Panc1 (cell line): ENCODE measurements at regions not wholly inside any gene's neighbourhood (a gene's known extent, or its start where the extent isn't known, plus 50 kb on each side); places are given as distances from the start of the nearest gene placed in this dataset.

Experiments
- ATAC-seq: fragments of 200-7000 bp; cut with Tn5 transposase; 2 replicates; pipeline ENCODE4 v1.9.1; 2020; ENCODE audit warnings: mild to moderate bottlenecking, moderate library complexity
- BruUV-seq: library from RNA; stranded (reverse); fragments of 400-500 nt; replicated peaks from 2 replicates; lab custom pipeline; 2021; lab: Mats Ljungman, UMichigan
- CTCF ChIA-PET: fragments of 300-600 bp; sonication (Branson Sonifier 250); formaldehyde crosslinking; loops from one replicate; lab custom pipeline; 2022; ENCODE audit warnings: antibody characterized with exemption; lab: Charles Lee
- POLR2A ChIA-PET: fragments of 300-600 bp; sonication (Branson Sonifier 250); formaldehyde crosslinking; loops from one replicate; lab custom pipeline; 2022; ENCODE audit warnings: antibody characterized with exemption; lab: Charles Lee
- DNase-seq: peaks from one replicate; pipeline ENCODE4 v3.0.0-alpha.2; 2010; ENCODE audit warnings: low read depth, low spot score
- H3K27ac ChIP-seq: 2 replicates; pipeline ENCODE4 v1.5.1; 2011; ENCODE audit warnings: mild to moderate bottlenecking, low read length, inconsistent platforms
- H3K27me3 ChIP-seq: fragments of 200-500 bp; sonication (Bioruptor generic); 2 replicates; pipeline ENCODE4 v1.6.0; 2014; ENCODE audit warnings: low read length, inconsistent platforms; ENCODE audit not compliant: control insufficient read depth, insufficient read depth
- H3K36me3 ChIP-seq: fragments of 200-500 bp; sonication (Bioruptor generic); 2 replicates; pipeline ENCODE4 v1.5.1; 2014; ENCODE audit warnings: inconsistent platforms, mild to moderate bottlenecking, low read length, moderate library complexity; ENCODE audit not compliant: control insufficient read depth, insufficient read depth
- H3K4me1 ChIP-seq: 2 replicates; pipeline ENCODE4 v1.5.1; 2011; ENCODE audit warnings: inconsistent platforms, mild to moderate bottlenecking, low read length, moderate library complexity; ENCODE audit not compliant: control insufficient read depth, insufficient read depth
- H3K4me3 ChIP-seq, 2 experiments: 2 replicates each; pipeline ENCODE4 v1.5.1; 2011 to 2012; ENCODE audit warnings: low read depth in 2 of 2, low read length in 2 of 2, mild to moderate bottlenecking in 2 of 2, inconsistent platforms in 1 of 2, moderate library complexity in 1 of 2
- H3K9me3 ChIP-seq: fragments of 200-500 bp; sonication (Bioruptor generic); 2 replicates; pipeline ENCODE4 v1.5.1; 2014; ENCODE audit warnings: low read depth, mild to moderate bottlenecking, inconsistent platforms, low read length, moderate library complexity; ENCODE audit not compliant: control insufficient read depth, insufficient read depth
- CTCF ChIP-seq: fragments of 450-650 bp; IDR thresholded peaks from 2 replicates; pipeline ENCODE4 v1.5.1; 2017; ENCODE audit warnings: mild to moderate bottlenecking
- POLR2AphosphoS5 ChIP-seq: IDR thresholded peaks from 2 replicates; pipeline ENCODE4 v1.6.1; 2012; ENCODE audit warnings: mild to moderate bottlenecking, low read depth, low read length, moderate library complexity
- REST ChIP-seq, 2 experiments: IDR thresholded peaks; 2 replicates each; pipeline ENCODE4 v1.6.1; 2011 to 2012; ENCODE audit warnings: low read depth in 2 of 2, control low read depth in 1 of 2, low read length in 1 of 2, mild to moderate bottlenecking in 1 of 2, moderate library complexity in 1 of 2; ENCODE audit not compliant: insufficient read depth in 1 of 2
- SIN3A ChIP-seq: IDR thresholded peaks from 2 replicates; pipeline ENCODE4 v1.6.1; 2012; ENCODE audit warnings: low read depth, mild to moderate bottlenecking, low read length, moderate library complexity, borderline replicate concordance; ENCODE audit not compliant: insufficient read depth
- TCF7L2 ChIP-seq: IDR thresholded peaks from 2 replicates; pipeline ENCODE4 v1.6.1; 2011; ENCODE audit warnings: mild to moderate bottlenecking, low read depth, low read length, inconsistent platforms
- in situ Hi-C: cut with HindIII; loops from 2 replicates; pipeline ENCODE4 v1.10.0; 2016; ENCODE audit warnings: low sequenced_read_pairs, low pct_unique_long_range_greater_than_20kb
- intact Hi-C: fragments of 100-400 bp; cut with micrococcal nuclease; formaldehyde crosslinking; loops from one replicate; pipeline ENCODE4 v1.10.0; 2022; ENCODE audit not compliant: unreplicated experiment

GRCh38 chr21:16502273-16502672 is 772.5 kb downstream of the USP25 start:
- Histone ChIP-seq H3K9me3 (no peaks in the 10 kb centered on the region), H3K4me1 (no peaks in the 10 kb centered on the region), H3K36me3 (no peaks in the 10 kb centered on the region), H3K27me3 (no peaks in the 10 kb centered on the region), H3K27ac (no peak overlapping the region), H3K4me3 (no peak overlapping the region)
- in situ Hi-C loops = no loop called here
- ChIA-PET CTCF (no interaction called here), POLR2A (no interaction called here)
- no TSS peak for BruUV-seq
- intact Hi-C loops = no loop called here
- DNase-seq = no peak
- no peak for TF ChIP-seq REST (IDR thresholded peaks at IDR 0.05; ENCODE audit: insufficient read depth in 1 of 2, low read depth in 2 of 2, low read length in 1 of 2)
- ATAC-seq = no peak

- no TSS peak for BruUV-seq
- POLR2A ChIA-PET = no interaction called here
Measured at GRCh38 chr21:16502897-16503296, 773.1 kb downstream of the USP25 start.

More at GRCh38 chr21:16502897-16503296, 773.1 kb downstream of the USP25 start:
- TF ChIP-seq SIN3A (no peak), CTCF (no peak), POLR2AphosphoS5 (no peak), REST (IDR thresholded peaks at IDR 0.05; ENCODE audit: insufficient read depth in 1 of 2, low read depth in 2 of 2, low read length in 1 of 2) (no peak), TCF7L2 (no peak)
- no peak overlapping the region for H3K4me3 ChIP-seq
- intact Hi-C loops (no loop called here), in situ Hi-C loops (no loop called here)
- H3K9me3 ChIP-seq = no peaks in the 10 kb centered on the region
- DNase-seq (no peak), ATAC-seq (no peak)
- no peaks in the 10 kb centered on the region for H3K36me3 ChIP-seq
- H3K27ac ChIP-seq = no peak overlapping the region
- no peaks in the 10 kb centered on the region for H3K4me1 ChIP-seq
- CTCF ChIA-PET = no interaction called here
- H3K27me3 ChIP-seq = no peaks in the 10 kb centered on the region
